HEK293 (cell line): ENCODE measurements at regions not wholly inside any gene's neighbourhood (a gene's known extent, or its start where the extent isn't known, plus 50 kb on each side); places are given as distances from the start of the nearest gene placed in this dataset.

Experiments used
- BCL11A ChIP-seq: fragments of 450-650 bp; formaldehyde crosslinking; IDR thresholded peaks from 2 replicates; pipeline ENCODE4 v1.5.1; 2016; ENCODE audit warnings: low read depth, missing biosample characterization, missing genetic modification characterization
- GLIS2 ChIP-seq: fragments of 450-650 bp; formaldehyde crosslinking; IDR thresholded peaks from 2 replicates; pipeline ENCODE4 v1.5.1; 2016; ENCODE audit warnings: missing biosample characterization, missing genetic modification characterization
- KLF1 ChIP-seq: fragments of 450-650 bp; formaldehyde crosslinking; IDR thresholded peaks from 2 replicates; pipeline ENCODE4 v1.5.1; 2016; ENCODE audit warnings: missing biosample characterization, missing genetic modification characterization
- KLF10 ChIP-seq: fragments of 450-650 bp; IDR thresholded peaks from 2 replicates; pipeline ENCODE4 v1.5.1; 2018; ENCODE audit warnings: missing biosample characterization, mild to moderate bottlenecking, missing genetic modification characterization
- OVOL3 ChIP-seq: fragments of 450-650 bp; formaldehyde crosslinking; IDR thresholded peaks from 2 replicates; pipeline ENCODE4 v1.5.1; 2016; ENCODE audit warnings: missing biosample characterization, missing genetic modification characterization
- REST ChIP-seq: fragments of 450-650 bp; formaldehyde crosslinking; IDR thresholded peaks from 2 replicates; pipeline ENCODE4 v1.5.1; 2016; ENCODE audit warnings: missing biosample characterization, missing genetic modification characterization
- SCRT1 ChIP-seq: fragments of 450-650 bp; formaldehyde crosslinking; IDR thresholded peaks from 2 replicates; pipeline ENCODE4 v1.5.1; 2016; ENCODE audit warnings: missing biosample characterization, missing genetic modification characterization, borderline replicate concordance
- ZBTB17 ChIP-seq: fragments of 450-650 bp; formaldehyde crosslinking; IDR thresholded peaks from 2 replicates; pipeline ENCODE4 v1.5.1; 2016; ENCODE audit warnings: missing biosample characterization, missing genetic modification characterization
- ZBTB26 ChIP-seq: fragments of 450-650 bp; formaldehyde crosslinking; optimal IDR thresholded peaks from 2 replicates; pipeline ENCODE3; 2016; ENCODE audit warnings: missing biosample characterization, mild to moderate bottlenecking, missing genetic modification characterization
- ZBTB8A ChIP-seq: fragments of 450-650 bp; formaldehyde crosslinking; IDR thresholded peaks from 2 replicates; pipeline ENCODE4 v1.5.1; 2016; ENCODE audit warnings: missing biosample characterization, missing genetic modification characterization
- ZNF121 ChIP-seq: fragments of 450-650 bp; formaldehyde crosslinking; IDR thresholded peaks from 2 replicates; pipeline ENCODE4 v1.5.1; 2016; ENCODE audit warnings: missing biosample characterization, missing genetic modification characterization
- ZNF24 ChIP-seq: fragments of 450-650 bp; formaldehyde crosslinking; IDR thresholded peaks from 2 replicates; pipeline ENCODE4 v1.5.1; 2016; ENCODE audit warnings: missing biosample characterization, missing genetic modification characterization
- ZNF302 ChIP-seq: fragments of 450-650 bp; formaldehyde crosslinking; IDR thresholded peaks from 2 replicates; pipeline ENCODE4 v1.5.1; 2016; ENCODE audit warnings: missing biosample characterization, missing genetic modification characterization, low read depth
- ZNF335 ChIP-seq: fragments of 450-650 bp; formaldehyde crosslinking; conservative IDR thresholded peaks from 2 replicates; pipeline ENCODE4 v1.5.1; 2016; ENCODE audit warnings: missing biosample characterization, missing genetic modification characterization
- ZNF391 ChIP-seq: fragments of 450-650 bp; formaldehyde crosslinking; IDR thresholded peaks from 2 replicates; pipeline ENCODE4 v1.5.1; 2016; ENCODE audit warnings: low read depth, missing biosample characterization, missing genetic modification characterization, borderline replicate concordance
- ZNF426 ChIP-seq: fragments of 450-650 bp; formaldehyde crosslinking; IDR thresholded peaks from 2 replicates; pipeline ENCODE4 v1.5.1; 2017; ENCODE audit warnings: missing biosample characterization, missing genetic modification characterization, mild to moderate bottlenecking, inconsistent platforms, moderate library complexity
- ZNF433 ChIP-seq: fragments of 450-650 bp; formaldehyde crosslinking; IDR thresholded peaks from 2 replicates; pipeline ENCODE4 v1.5.1; 2016; ENCODE audit warnings: missing biosample characterization, missing genetic modification characterization, low read depth
- ZNF555 ChIP-seq: fragments of 450-650 bp; formaldehyde crosslinking; conservative IDR thresholded peaks from 2 replicates; pipeline ENCODE4 v1.5.1; 2017; ENCODE audit warnings: missing biosample characterization, mild to moderate bottlenecking, missing genetic modification characterization, inconsistent platforms
- ZNF626 ChIP-seq: fragments of 450-650 bp; sonication (Bioruptor Pico); formaldehyde crosslinking; IDR thresholded peaks from 2 replicates; pipeline ENCODE4 v1.5.1; 2018; ENCODE audit warnings: missing biosample characterization, missing genetic modification characterization, inconsistent platforms
- ZNF629 ChIP-seq: fragments of 450-650 bp; formaldehyde crosslinking; IDR thresholded peaks from 2 replicates; pipeline ENCODE4 v1.5.1; 2017; ENCODE audit warnings: missing biosample characterization, missing genetic modification characterization
- ZNF639 ChIP-seq: fragments of 450-650 bp; formaldehyde crosslinking; IDR thresholded peaks from 2 replicates; pipeline ENCODE4 v1.5.1; 2016; ENCODE audit warnings: missing biosample characterization, missing genetic modification characterization
- ZNF658 ChIP-seq: fragments of 450-650 bp; formaldehyde crosslinking; IDR thresholded peaks from 2 replicates; pipeline ENCODE4; 2016; ENCODE audit warnings: missing biosample characterization, missing genetic modification characterization
- ZNF670 ChIP-seq: fragments of 450-650 bp; formaldehyde crosslinking; IDR thresholded peaks from 2 replicates; pipeline ENCODE4 v1.5.1; 2016; ENCODE audit warnings: missing biosample characterization, missing genetic modification characterization, low read depth
- ZNF707 ChIP-seq: fragments of 450-650 bp; formaldehyde crosslinking; IDR thresholded peaks from 2 replicates; pipeline ENCODE4 v1.5.1; 2016; ENCODE audit warnings: missing biosample characterization, missing genetic modification characterization
- ZNF76 ChIP-seq: fragments of 450-650 bp; formaldehyde crosslinking; IDR thresholded peaks from 2 replicates; pipeline ENCODE4; 2016; ENCODE audit warnings: low read depth, missing biosample characterization, missing genetic modification characterization, borderline replicate concordance
- ZNF776 ChIP-seq: fragments of 450-650 bp; formaldehyde crosslinking; IDR thresholded peaks from 2 replicates; pipeline ENCODE4 v1.5.0; 2017; ENCODE audit warnings: missing biosample characterization, missing genetic modification characterization, borderline replicate concordance
- ZNF791 ChIP-seq: fragments of 450-650 bp; formaldehyde crosslinking; IDR thresholded peaks from 2 replicates; pipeline ENCODE4 v1.5.1; 2016; ENCODE audit warnings: missing biosample characterization, missing genetic modification characterization

- TF ChIP-seq ZNF776 (tag by site-specific recombination) (no peak), ZNF626 (no peak), GLIS2 (tag by site-specific recombination) (no peak; the same call in 1 of the 2 replicates), OVOL3 (tag by site-specific recombination) (no peak), ZNF24 (no peak), ZNF335 (tag by site-specific recombination) (peak; percentile 98), SCRT1 (tag by site-specific recombination) (0 out of 2 replicates have a peak, but pooled peaks have one; percentile 61), ZNF426 (tag by site-specific recombination) (no peak), ZNF639 (tag by site-specific recombination) (no peak), ZBTB8A (tag by site-specific recombination) (peak; percentile 71; the same call in 1 of the 2 replicates), ZNF658 (tag by site-specific recombination) (no peak), ZNF302 (no peak), ZNF391 (tag by site-specific recombination) (no peak), ZNF555 (tag by site-specific recombination) (no peak), BCL11A (tag by site-specific recombination) (0 out of 2 replicates have a peak, but pooled peaks have one; percentile 53), ZNF707 (tag by site-specific recombination) (no peak), ZNF76 (tag by site-specific recombination) (peak; percentile 21; the same call in 1 of the 2 replicates), ZNF670 (tag by site-specific recombination) (no peak), ZBTB26 (tag by site-specific recombination) (peak; percentile 74), REST (tag by site-specific recombination) (no peak), KLF1 (tag by site-specific recombination) (no peak; the same call in 1 of the 2 replicates), ZNF791 (tag by site-specific recombination) (no peak), ZNF629 (tag by site-specific recombination) (no peak), KLF10 (tag by site-specific recombination) (peak; percentile 9; the same call in 1 of the 2 replicates), ZNF121 (tag by site-specific recombination) (0 out of 2 replicates have a peak, but pooled peaks have one; percentile 20), ZBTB17 (tag by site-specific recombination) (no peak), ZNF433 (tag by site-specific recombination) (no peak)
Observed at GRCh38 chr3:15858547-15859506, 61.0 kb upstream of the ANKRD28 start (continued).
